K562 (cell line): ENCODE measurements at regions not wholly inside any gene's neighbourhood (a gene's known extent, or its start where the extent isn't known, plus 50 kb on each side); places are given as distances from the start of the nearest gene placed in this dataset.

Experiments
- POLR2AphosphoS5 ChIP-seq: IDR thresholded peaks from 2 replicates; pipeline ENCODE4 v1.6.1; 2011; ENCODE audit warnings: mild to moderate bottlenecking, low read depth, low read length, moderate library complexity; ENCODE audit not compliant: control insufficient read depth, insufficient read depth
- TAF7 ChIP-seq: fragments of 450-650 bp; IDR thresholded peaks from 2 replicates; pipeline ENCODE4 v1.6.1; 2016; ENCODE audit warnings: missing genetic modification characterization, missing compliant biosample characterization
- ZNF507 ChIP-seq: conservative IDR thresholded peaks from 2 replicates; pipeline ENCODE4 v1.6.1; 2017; ENCODE audit warnings: missing genetic modification characterization, missing compliant biosample characterization
- ZNF592 ChIP-seq: fragments of 450-650 bp; IDR thresholded peaks from 2 replicates; pipeline ENCODE4 v1.6.1; 2017; ENCODE audit warnings: antibody characterized with exemption, mild to moderate bottlenecking
- TF ChIP-seq, protein P1 (sequence below): fragments of 200-600 bp; sonication (generic); IDR thresholded peaks from one replicate; pipeline ENCODE4 v1.6.1; 2012; ENCODE audit warnings: mild to moderate bottlenecking, low read depth, low read length, inconsistent platforms
- TF ChIP-seq, protein P2 (sequence below): sonication (generic); formaldehyde crosslinking; IDR thresholded peaks from 2 replicates; pipeline ENCODE4 v1.8.0; 2022; ENCODE audit warnings: mild to moderate bottlenecking, missing genetic modification reagents

DNA sequence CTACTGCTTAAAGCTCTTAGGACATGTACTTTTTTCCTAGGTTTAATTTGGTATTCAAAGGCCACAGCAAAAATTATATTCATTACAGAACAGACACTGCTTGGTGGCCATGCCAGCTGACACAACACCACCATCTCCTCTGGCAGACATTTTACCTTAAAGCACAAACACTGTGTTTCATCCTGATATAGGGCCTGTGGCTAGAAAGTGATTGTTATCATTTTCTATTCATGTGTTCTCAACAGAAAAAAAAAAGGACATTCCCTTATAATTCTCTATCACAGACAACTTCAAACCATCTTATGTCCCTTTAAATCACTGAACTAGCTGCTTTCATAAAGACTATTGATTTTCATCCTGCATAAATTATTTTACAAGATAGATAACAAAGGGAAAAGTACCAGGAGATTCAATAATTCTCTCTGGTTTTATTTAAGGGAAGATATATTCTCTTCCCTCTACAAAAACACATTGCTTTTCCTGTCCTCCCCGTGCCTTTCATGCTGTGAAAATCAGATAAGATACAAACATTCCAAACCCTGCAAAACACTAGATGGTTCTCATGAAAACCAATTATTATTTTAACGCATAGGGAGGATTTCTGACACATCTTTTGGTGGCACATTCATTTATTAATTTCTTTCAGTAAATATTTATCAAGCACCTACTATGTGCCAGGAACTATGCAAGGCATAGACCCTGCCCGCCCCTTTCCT is 139.3 kb upstream of the TMCC3 start:
- TF ChIP-seq POLR2AphosphoS5 (no peak), ZNF592 (no peak), TAF7 (tag) (no peak), ZNF507 (tag) (no peak)
- TF ChIP-seq, protein P1, sequence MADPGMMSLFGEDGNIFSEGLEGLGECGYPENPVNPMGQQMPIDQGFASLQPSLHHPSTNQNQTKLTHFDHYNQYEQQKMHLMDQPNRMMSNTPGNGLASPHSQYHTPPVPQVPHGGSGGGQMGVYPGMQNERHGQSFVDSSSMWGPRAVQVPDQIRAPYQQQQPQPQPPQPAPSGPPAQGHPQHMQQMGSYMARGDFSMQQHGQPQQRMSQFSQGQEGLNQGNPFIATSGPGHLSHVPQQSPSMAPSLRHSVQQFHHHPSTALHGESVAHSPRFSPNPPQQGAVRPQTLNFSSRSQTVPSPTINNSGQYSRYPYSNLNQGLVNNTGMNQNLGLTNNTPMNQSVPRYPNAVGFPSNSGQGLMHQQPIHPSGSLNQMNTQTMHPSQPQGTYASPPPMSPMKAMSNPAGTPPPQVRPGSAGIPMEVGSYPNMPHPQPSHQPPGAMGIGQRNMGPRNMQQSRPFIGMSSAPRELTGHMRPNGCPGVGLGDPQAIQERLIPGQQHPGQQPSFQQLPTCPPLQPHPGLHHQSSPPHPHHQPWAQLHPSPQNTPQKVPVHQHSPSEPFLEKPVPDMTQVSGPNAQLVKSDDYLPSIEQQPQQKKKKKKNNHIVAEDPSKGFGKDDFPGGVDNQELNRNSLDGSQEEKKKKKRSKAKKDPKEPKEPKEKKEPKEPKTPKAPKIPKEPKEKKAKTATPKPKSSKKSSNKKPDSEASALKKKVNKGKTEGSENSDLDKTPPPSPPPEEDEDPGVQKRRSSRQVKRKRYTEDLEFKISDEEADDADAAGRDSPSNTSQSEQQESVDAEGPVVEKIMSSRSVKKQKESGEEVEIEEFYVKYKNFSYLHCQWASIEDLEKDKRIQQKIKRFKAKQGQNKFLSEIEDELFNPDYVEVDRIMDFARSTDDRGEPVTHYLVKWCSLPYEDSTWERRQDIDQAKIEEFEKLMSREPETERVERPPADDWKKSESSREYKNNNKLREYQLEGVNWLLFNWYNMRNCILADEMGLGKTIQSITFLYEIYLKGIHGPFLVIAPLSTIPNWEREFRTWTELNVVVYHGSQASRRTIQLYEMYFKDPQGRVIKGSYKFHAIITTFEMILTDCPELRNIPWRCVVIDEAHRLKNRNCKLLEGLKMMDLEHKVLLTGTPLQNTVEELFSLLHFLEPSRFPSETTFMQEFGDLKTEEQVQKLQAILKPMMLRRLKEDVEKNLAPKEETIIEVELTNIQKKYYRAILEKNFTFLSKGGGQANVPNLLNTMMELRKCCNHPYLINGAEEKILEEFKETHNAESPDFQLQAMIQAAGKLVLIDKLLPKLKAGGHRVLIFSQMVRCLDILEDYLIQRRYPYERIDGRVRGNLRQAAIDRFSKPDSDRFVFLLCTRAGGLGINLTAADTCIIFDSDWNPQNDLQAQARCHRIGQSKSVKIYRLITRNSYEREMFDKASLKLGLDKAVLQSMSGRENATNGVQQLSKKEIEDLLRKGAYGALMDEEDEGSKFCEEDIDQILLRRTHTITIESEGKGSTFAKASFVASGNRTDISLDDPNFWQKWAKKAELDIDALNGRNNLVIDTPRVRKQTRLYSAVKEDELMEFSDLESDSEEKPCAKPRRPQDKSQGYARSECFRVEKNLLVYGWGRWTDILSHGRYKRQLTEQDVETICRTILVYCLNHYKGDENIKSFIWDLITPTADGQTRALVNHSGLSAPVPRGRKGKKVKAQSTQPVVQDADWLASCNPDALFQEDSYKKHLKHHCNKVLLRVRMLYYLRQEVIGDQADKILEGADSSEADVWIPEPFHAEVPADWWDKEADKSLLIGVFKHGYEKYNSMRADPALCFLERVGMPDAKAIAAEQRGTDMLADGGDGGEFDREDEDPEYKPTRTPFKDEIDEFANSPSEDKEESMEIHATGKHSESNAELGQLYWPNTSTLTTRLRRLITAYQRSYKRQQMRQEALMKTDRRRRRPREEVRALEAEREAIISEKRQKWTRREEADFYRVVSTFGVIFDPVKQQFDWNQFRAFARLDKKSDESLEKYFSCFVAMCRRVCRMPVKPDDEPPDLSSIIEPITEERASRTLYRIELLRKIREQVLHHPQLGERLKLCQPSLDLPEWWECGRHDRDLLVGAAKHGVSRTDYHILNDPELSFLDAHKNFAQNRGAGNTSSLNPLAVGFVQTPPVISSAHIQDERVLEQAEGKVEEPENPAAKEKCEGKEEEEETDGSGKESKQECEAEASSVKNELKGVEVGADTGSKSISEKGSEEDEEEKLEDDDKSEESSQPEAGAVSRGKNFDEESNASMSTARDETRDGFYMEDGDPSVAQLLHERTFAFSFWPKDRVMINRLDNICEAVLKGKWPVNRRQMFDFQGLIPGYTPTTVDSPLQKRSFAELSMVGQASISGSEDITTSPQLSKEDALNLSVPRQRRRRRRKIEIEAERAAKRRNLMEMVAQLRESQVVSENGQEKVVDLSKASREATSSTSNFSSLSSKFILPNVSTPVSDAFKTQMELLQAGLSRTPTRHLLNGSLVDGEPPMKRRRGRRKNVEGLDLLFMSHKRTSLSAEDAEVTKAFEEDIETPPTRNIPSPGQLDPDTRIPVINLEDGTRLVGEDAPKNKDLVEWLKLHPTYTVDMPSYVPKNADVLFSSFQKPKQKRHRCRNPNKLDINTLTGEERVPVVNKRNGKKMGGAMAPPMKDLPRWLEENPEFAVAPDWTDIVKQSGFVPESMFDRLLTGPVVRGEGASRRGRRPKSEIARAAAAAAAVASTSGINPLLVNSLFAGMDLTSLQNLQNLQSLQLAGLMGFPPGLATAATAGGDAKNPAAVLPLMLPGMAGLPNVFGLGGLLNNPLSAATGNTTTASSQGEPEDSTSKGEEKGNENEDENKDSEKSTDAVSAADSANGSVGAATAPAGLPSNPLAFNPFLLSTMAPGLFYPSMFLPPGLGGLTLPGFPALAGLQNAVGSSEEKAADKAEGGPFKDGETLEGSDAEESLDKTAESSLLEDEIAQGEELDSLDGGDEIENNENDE: no peak
- TF ChIP-seq, protein P2, sequence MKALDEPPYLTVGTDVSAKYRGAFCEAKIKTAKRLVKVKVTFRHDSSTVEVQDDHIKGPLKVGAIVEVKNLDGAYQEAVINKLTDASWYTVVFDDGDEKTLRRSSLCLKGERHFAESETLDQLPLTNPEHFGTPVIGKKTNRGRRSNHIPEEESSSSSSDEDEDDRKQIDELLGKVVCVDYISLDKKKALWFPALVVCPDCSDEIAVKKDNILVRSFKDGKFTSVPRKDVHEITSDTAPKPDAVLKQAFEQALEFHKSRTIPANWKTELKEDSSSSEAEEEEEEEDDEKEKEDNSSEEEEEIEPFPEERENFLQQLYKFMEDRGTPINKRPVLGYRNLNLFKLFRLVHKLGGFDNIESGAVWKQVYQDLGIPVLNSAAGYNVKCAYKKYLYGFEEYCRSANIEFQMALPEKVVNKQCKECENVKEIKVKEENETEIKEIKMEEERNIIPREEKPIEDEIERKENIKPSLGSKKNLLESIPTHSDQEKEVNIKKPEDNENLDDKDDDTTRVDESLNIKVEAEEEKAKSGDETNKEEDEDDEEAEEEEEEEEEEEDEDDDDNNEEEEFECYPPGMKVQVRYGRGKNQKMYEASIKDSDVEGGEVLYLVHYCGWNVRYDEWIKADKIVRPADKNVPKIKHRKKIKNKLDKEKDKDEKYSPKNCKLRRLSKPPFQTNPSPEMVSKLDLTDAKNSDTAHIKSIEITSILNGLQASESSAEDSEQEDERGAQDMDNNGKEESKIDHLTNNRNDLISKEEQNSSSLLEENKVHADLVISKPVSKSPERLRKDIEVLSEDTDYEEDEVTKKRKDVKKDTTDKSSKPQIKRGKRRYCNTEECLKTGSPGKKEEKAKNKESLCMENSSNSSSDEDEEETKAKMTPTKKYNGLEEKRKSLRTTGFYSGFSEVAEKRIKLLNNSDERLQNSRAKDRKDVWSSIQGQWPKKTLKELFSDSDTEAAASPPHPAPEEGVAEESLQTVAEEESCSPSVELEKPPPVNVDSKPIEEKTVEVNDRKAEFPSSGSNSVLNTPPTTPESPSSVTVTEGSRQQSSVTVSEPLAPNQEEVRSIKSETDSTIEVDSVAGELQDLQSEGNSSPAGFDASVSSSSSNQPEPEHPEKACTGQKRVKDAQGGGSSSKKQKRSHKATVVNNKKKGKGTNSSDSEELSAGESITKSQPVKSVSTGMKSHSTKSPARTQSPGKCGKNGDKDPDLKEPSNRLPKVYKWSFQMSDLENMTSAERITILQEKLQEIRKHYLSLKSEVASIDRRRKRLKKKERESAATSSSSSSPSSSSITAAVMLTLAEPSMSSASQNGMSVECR: no peak
